B cell (primary cell): ENCODE measurements at regions not wholly inside any gene's neighbourhood (a gene's known extent, or its start where the extent isn't known, plus 50 kb on each side); places are given as distances from the start of the nearest gene placed in this dataset.

Experiments
- CTCF ChIP-seq: fragments of 200-600 bp; IDR thresholded peaks from one replicate; pipeline ENCODE4 v1.8.0; 2022; ENCODE audit warnings: antibody characterized with exemption, mild to moderate bottlenecking
- EZH2 ChIP-seq: IDR thresholded peaks from 2 replicates; pipeline ENCODE4 v1.6.1; 2012; ENCODE audit warnings: borderline replicate concordance, low read depth, mild to moderate bottlenecking, moderate library complexity, low read length; ENCODE audit not compliant: insufficient read depth, poor library complexity, severe bottlenecking

- TF ChIP-seq CTCF (no peak), EZH2 (no peak)
Measured at GRCh38 chr3:109809513-109809912, 472.2 kb upstream of the DPPA4 start.
